ENCODE measurements at regions not wholly inside any gene's neighbourhood (a gene's known extent, or its start where the extent isn't known, plus 50 kb on each side); places are given as distances from the start of the nearest gene placed in this dataset.

GRCh38 chr20:40279390-40279789 lies 409.6 kb downstream of the MAFB start:
- H3K4me1 ChIP-seq (ENCODE audit: control insufficient read depth, low read length): no peaks in the 10 kb centered on the region
- H3K9me2 ChIP-seq (replicated peaks; ENCODE audit: control insufficient read depth, low read length): no peaks in the 10 kb centered on the region
- no peaks in the 10 kb centered on the region for H3K36me3 ChIP-seq (ENCODE audit: control insufficient read depth, low read length)
- H3F3A ChIP-seq (ENCODE audit: control insufficient read depth, insufficient read depth): no peaks in the 10 kb centered on the region
- no peaks in the 10 kb centered on the region for H3K9me3 ChIP-seq (ENCODE audit: control insufficient read depth, insufficient read depth, low read length)
- H3K79me2 ChIP-seq (ENCODE audit: control insufficient read depth, low read length): no peaks in the 10 kb centered on the region
- no peak for TF ChIP-seq EZH2phosphoT487 (IDR thresholded peaks at IDR 0.05; ENCODE audit: borderline replicate concordance, low read length)
- no peak for TF ChIP-seq CTCF (IDR thresholded peaks at IDR 0.05; ENCODE audit: low read depth, low read length, poor library complexity, severe bottlenecking)
- H3K27ac ChIP-seq (ENCODE audit: low read depth, low read length): no peak overlapping the region
- H3K4me2 ChIP-seq (ENCODE audit: low read length): no peak overlapping the region
- no peak overlapping the region for H3K4me3 ChIP-seq (ENCODE audit: low read length)
- H3K27me3 ChIP-seq (ENCODE audit: control insufficient read depth, low read length): no peaks in the 10 kb centered on the region
- H4K20me1 ChIP-seq (ENCODE audit: control insufficient read depth, insufficient read depth, low read depth, low read length): no peaks in the 10 kb centered on the region

- Histone ChIP-seq H3K4me1 (ENCODE audit: control insufficient read depth, low read length) (no peaks in the 10 kb centered on the region), H3K4me3 (ENCODE audit: low read length) (no peak overlapping the region), H4K20me1 (ENCODE audit: control insufficient read depth, insufficient read depth, low read depth, low read length) (no peaks in the 10 kb centered on the region), H3K27ac (ENCODE audit: low read depth, low read length) (no peak overlapping the region), H3K9me3 (ENCODE audit: control insufficient read depth, insufficient read depth, low read length) (no peaks in the 10 kb centered on the region), H3K79me2 (ENCODE audit: control insufficient read depth, low read length) (no peaks in the 10 kb centered on the region), H3K9me2 (replicated peaks; ENCODE audit: control insufficient read depth, low read length) (no peaks in the 10 kb centered on the region), H3F3A (ENCODE audit: control insufficient read depth, insufficient read depth) (no peaks in the 10 kb centered on the region), H3K36me3 (ENCODE audit: control insufficient read depth, low read length) (no peaks in the 10 kb centered on the region), H3K4me2 (ENCODE audit: low read length) (no peak overlapping the region), H3K27me3 (ENCODE audit: control insufficient read depth, low read length) (no peaks in the 10 kb centered on the region)
- TF ChIP-seq EZH2phosphoT487 (IDR thresholded peaks at IDR 0.05; ENCODE audit: borderline replicate concordance, low read length) (no peak), CTCF (IDR thresholded peaks at IDR 0.05; ENCODE audit: low read depth, low read length, poor library complexity, severe bottlenecking) (no peak)
These were observed 410.4 kb downstream of the MAFB start for GRCh38 chr20:40278673-40279072.

- H3K4me2 ChIP-seq (ENCODE audit: low read length): no peak overlapping the region
- H3K27ac ChIP-seq (ENCODE audit: low read depth, low read length): no peak overlapping the region
- no peaks in the 10 kb centered on the region for H3F3A ChIP-seq (ENCODE audit: control insufficient read depth, insufficient read depth)
- H3K9me2 ChIP-seq (replicated peaks; ENCODE audit: control insufficient read depth, low read length): no peaks in the 10 kb centered on the region
- H3K9me3 ChIP-seq (ENCODE audit: control insufficient read depth, insufficient read depth, low read length): no peaks in the 10 kb centered on the region
- H3K79me2 ChIP-seq (ENCODE audit: control insufficient read depth, low read length): no peaks in the 10 kb centered on the region
- no peak for TF ChIP-seq EZH2phosphoT487 (IDR thresholded peaks at IDR 0.05; ENCODE audit: borderline replicate concordance, low read length)
- no peak for TF ChIP-seq CTCF (IDR thresholded peaks at IDR 0.05; ENCODE audit: low read depth, low read length, poor library complexity, severe bottlenecking)
- H3K27me3 ChIP-seq (ENCODE audit: control insufficient read depth, low read length): no peaks in the 10 kb centered on the region
- H4K20me1 ChIP-seq (ENCODE audit: control insufficient read depth, insufficient read depth, low read depth, low read length): no peaks in the 10 kb centered on the region
- H3K4me1 ChIP-seq (ENCODE audit: control insufficient read depth, low read length): no peaks in the 10 kb centered on the region
- no peak overlapping the region for H3K4me3 ChIP-seq (ENCODE audit: low read length)
- no peaks in the 10 kb centered on the region for H3K36me3 ChIP-seq (ENCODE audit: control insufficient read depth, low read length)
These were observed 412.7 kb downstream of the MAFB start for GRCh38 chr20:40276301-40276700.

GRCh38 chr20:40275738-40276137 lies 413.3 kb downstream of the MAFB start:
- no peaks in the 10 kb centered on the region for H4K20me1 ChIP-seq (ENCODE audit: control insufficient read depth, insufficient read depth, low read depth, low read length)
- no peaks in the 10 kb centered on the region for H3F3A ChIP-seq (ENCODE audit: control insufficient read depth, insufficient read depth)
- H3K27me3 ChIP-seq (ENCODE audit: control insufficient read depth, low read length): no peaks in the 10 kb centered on the region
- no peak overlapping the region for H3K27ac ChIP-seq (ENCODE audit: low read depth, low read length)
- H3K9me3 ChIP-seq (ENCODE audit: control insufficient read depth, insufficient read depth, low read length): no peaks in the 10 kb centered on the region
- no peaks in the 10 kb centered on the region for H3K79me2 ChIP-seq (ENCODE audit: control insufficient read depth, low read length)
- H3K4me3 ChIP-seq (ENCODE audit: low read length): no peak overlapping the region
- TF ChIP-seq EZH2phosphoT487 (IDR thresholded peaks at IDR 0.05; ENCODE audit: borderline replicate concordance, low read length): no peak
- TF ChIP-seq CTCF (IDR thresholded peaks at IDR 0.05; ENCODE audit: low read depth, low read length, poor library complexity, severe bottlenecking): no peak
- H3K4me1 ChIP-seq (ENCODE audit: control insufficient read depth, low read length): no peaks in the 10 kb centered on the region
- H3K4me2 ChIP-seq (ENCODE audit: low read length): no peak overlapping the region
- no peaks in the 10 kb centered on the region for H3K9me2 ChIP-seq (replicated peaks; ENCODE audit: control insufficient read depth, low read length)
- no peaks in the 10 kb centered on the region for H3K36me3 ChIP-seq (ENCODE audit: control insufficient read depth, low read length)

Measured in DOHH2 (cell line).